HG02642 (cell line): ENCODE measurements at regions not wholly inside any gene's neighbourhood (a gene's known extent, or its start where the extent isn't known, plus 50 kb on each side); places are given as distances from the start of the nearest gene placed in this dataset.
"Not testable (repeated sequence)": the region's sequence is repeated elsewhere in the genome, so short reads cannot be mapped to it uniquely, and the experiment has no call there.

ENCODE experiments used
- ATAC-seq: cut with Tn5 transposase; IDR thresholded peaks from one replicate; pipeline ENCODE4 v1.9.1; 2021; ENCODE audit warnings: mild to moderate bottlenecking; ENCODE audit not compliant: unreplicated experiment, poor library complexity

- ATAC-seq = not testable (repeated sequence)
Measured at GRCh38 chr9:67424881-67425280, 432.5 kb upstream of the SPATA31A3 start.

GRCh38 chr9:67423049-67423728 lies 430.8 kb upstream of the SPATA31A3 start:
- not testable (repeated sequence) for ATAC-seq

- not testable (repeated sequence) for ATAC-seq
Measured at GRCh38 chr9:67418496-67419079, 426.2 kb upstream of the SPATA31A3 start.

GRCh38 chr9:67417341-67417983 lies 425.1 kb upstream of the SPATA31A3 start:
- ATAC-seq = not testable (repeated sequence)

- ATAC-seq = not testable (repeated sequence)
Measured at GRCh38 chr9:67416639-67417038, 424.3 kb upstream of the SPATA31A3 start.

GRCh38 chr9:67410606-67411220 lies 418.4 kb upstream of the SPATA31A3 start:
- ATAC-seq = not testable (repeated sequence)

- not testable (repeated sequence) for ATAC-seq
Measured at GRCh38 chr9:67403739-67404138, 411.4 kb upstream of the SPATA31A3 start.

- not testable (repeated sequence) for ATAC-seq
Measured at GRCh38 chr9:67397731-67398130, 405.4 kb upstream of the SPATA31A3 start.

GRCh38 chr9:67394782-67395181 lies 402.4 kb upstream of the SPATA31A3 start:
- ATAC-seq = not testable (repeated sequence)

GRCh38 chr9:67394038-67394437 lies 401.7 kb upstream of the SPATA31A3 start:
- not testable (repeated sequence) for ATAC-seq

- not testable (repeated sequence) for ATAC-seq
Measured at GRCh38 chr9:67369664-67370063, 377.3 kb upstream of the SPATA31A3 start.

- not testable (repeated sequence) for ATAC-seq
Measured at GRCh38 chr9:67362325-67362724, 370.0 kb upstream of the SPATA31A3 start.

- ATAC-seq = not testable (repeated sequence)
Measured at GRCh38 chr9:67353961-67354360, 361.6 kb upstream of the SPATA31A3 start.

- ATAC-seq = not testable (repeated sequence)
Measured at GRCh38 chr9:67349424-67349759, 357.0 kb upstream of the SPATA31A3 start.

GRCh38 chr9:67348562-67349423 lies 356.4 kb upstream of the SPATA31A3 start:
- ATAC-seq = not testable (repeated sequence)

GRCh38 chr9:67348094-67348493 lies 355.7 kb upstream of the SPATA31A3 start:
- not testable (repeated sequence) for ATAC-seq

- not testable (repeated sequence) for ATAC-seq
Measured at GRCh38 chr9:67339216-67339615, 346.9 kb upstream of the SPATA31A3 start.

GRCh38 chr9:67338201-67338600 lies 345.9 kb upstream of the SPATA31A3 start:
- ATAC-seq = not testable (repeated sequence)

GRCh38 chr9:67334727-67335572 lies 342.6 kb upstream of the SPATA31A3 start:
- not testable (repeated sequence) for ATAC-seq
